CD4-positive, alpha-beta memory T cell (primary cell): ENCODE measurements at regions not wholly inside any gene's neighbourhood (a gene's known extent, or its start where the extent isn't known, plus 50 kb on each side); places are given as distances from the start of the nearest gene placed in this dataset.

Source experiments
- CTCF ChIA-PET: fragments of 350-600 bp; sonication (Branson Sonifier 250); formaldehyde crosslinking; loops from one replicate; lab custom pipeline; 2021; ENCODE audit warnings: inconsistent platforms; ENCODE audit not compliant: partially characterized antibody; lab: Charles Lee
- POLR2A ChIA-PET: fragments of 350-600 bp; sonication (Branson Sonifier 250); formaldehyde crosslinking; loops from one replicate; lab custom pipeline; 2021; ENCODE audit not compliant: partially characterized antibody; lab: Charles Lee
- DNase-seq, 5 donors: peaks; one replicate each; pipeline versions ENCODE4 v3.0.0 to v3.0.0-alpha.2; 2020 to 2022; ENCODE audit warnings: mixed read lengths in 1 of 5
- H3K27ac ChIP-seq: one replicate; pipeline ENCODE4 v1.7.0; 2013; ENCODE audit warnings: low read depth, low read length
- H3K27me3 ChIP-seq: 2 replicates; pipeline ENCODE4 v1.7.0; 2013; ENCODE audit warnings: mild to moderate bottlenecking, low read length, moderate library complexity; ENCODE audit not compliant: insufficient read depth
- H3K36me3 ChIP-seq: 2 replicates; pipeline ENCODE4 v1.7.0; 2013; ENCODE audit warnings: mild to moderate bottlenecking, low read length, moderate library complexity; ENCODE audit not compliant: insufficient read depth
- H3K4me1 ChIP-seq: 2 replicates; pipeline ENCODE4 v1.7.0; 2013; ENCODE audit warnings: mild to moderate bottlenecking, low read length, moderate library complexity; ENCODE audit not compliant: insufficient read depth
- H3K4me3 ChIP-seq, 2 donors: one replicate each; pipeline ENCODE4 v1.7.0; 2013; ENCODE audit warnings: low read length in 2 of 2, mild to moderate bottlenecking in 1 of 2
- H3K9me3 ChIP-seq, 2 donors: one replicate each; pipeline ENCODE4 v1.7.0; 2013; ENCODE audit warnings: low read length in 2 of 2, control low read depth in 1 of 2; ENCODE audit not compliant: control insufficient read depth in 1 of 2
- H3K27ac Mint-ChIP-seq, 7 donors: one replicate each; pipeline ENCODE4 v1.8.0; 2020 to 2021; ENCODE audit warnings: mixed read lengths in 7 of 7, mild to moderate bottlenecking in 6 of 7, inconsistent platforms in 3 of 7, moderate library complexity in 3 of 7
- H3K27me3 Mint-ChIP-seq, 2 donors: one replicate each; pipeline ENCODE4 v1.8.0; 2020 to 2021; ENCODE audit warnings: mixed read lengths in 2 of 2
- H3K36me3 Mint-ChIP-seq, 2 donors: one replicate each; pipeline ENCODE4 v1.8.0; 2020 to 2021; ENCODE audit warnings: mixed read lengths in 2 of 2, inconsistent platforms in 1 of 2, mild to moderate bottlenecking in 1 of 2
- H3K4me1 Mint-ChIP-seq, 4 donors: one replicate each; pipeline ENCODE4 v1.8.0; 2020 to 2021; ENCODE audit warnings: mixed read lengths in 4 of 4, mild to moderate bottlenecking in 1 of 4
- H3K4me3 Mint-ChIP-seq, 8 donors: one replicate each; pipeline ENCODE4 v1.8.0; 2020 to 2021; ENCODE audit warnings: mixed read lengths in 8 of 8, mild to moderate bottlenecking in 7 of 8, moderate library complexity in 6 of 8, inconsistent platforms in 3 of 8
- H3K9me3 Mint-ChIP-seq, 8 donors: one replicate each; pipeline ENCODE4 v1.8.0; 2020 to 2021; ENCODE audit warnings: mixed read lengths in 8 of 8, mild to moderate bottlenecking in 5 of 8, inconsistent platforms in 3 of 8, moderate library complexity in 1 of 8
- intact Hi-C: fragments of 100-400 bp; cut with micrococcal nuclease; formaldehyde crosslinking; loops from one replicate; pipeline ENCODE4 v1.15.1; 2023

- peaks cover 0 to 3% (median 0%) of the 10 kb centered on the region in 8 donors for H3K9me3 Mint-ChIP-seq
- ChIA-PET POLR2A (no interaction called here), CTCF (no interaction called here)
Observed at GRCh38 chr1:55381491-55381890, 166.3 kb upstream of the USP24 start.

GRCh38 chr1:55380355-55380970 is 165.3 kb upstream of the USP24 start:
- Mint-ChIP-seq H3K4me1 (peaks cover 0 to 13% (median 9%) of the 10 kb centered on the region in 4 donors), H3K9me3 (peaks cover 0 to 2% (median 0%) of the 10 kb centered on the region in 8 donors), H3K27ac (no peak overlapping the region), H3K27me3 (peaks cover 0 to 4% of the 10 kb centered on the region in 2 donors), H3K36me3 (no peaks in the 10 kb centered on the region), H3K4me3 (no peak overlapping the region)
- Histone ChIP-seq H3K4me3 (no peak overlapping the region), H3K27me3 (no peaks in the 10 kb centered on the region), H3K9me3 (no peaks in the 10 kb centered on the region), H3K4me1 (no peaks in the 10 kb centered on the region), H3K27ac (no peak overlapping the region), H3K36me3 (no peaks in the 10 kb centered on the region)
- intact Hi-C loops = no loop called here
- no peak for DNase-seq
- POLR2A ChIA-PET = no interaction called here
- CTCF ChIA-PET = interaction anchor here (0.8 to 1.0 kb wide), 2 partner anchors 20 to 436 kb away, joined by 3 read pairs; no protein-coding TSS in a partner anchor

More at GRCh38 chr1:55381491-55381890, 166.3 kb upstream of the USP24 start:
- no peak overlapping the region for H3K27ac ChIP-seq
- H3K4me3 Mint-ChIP-seq = no peak overlapping the region
- no peaks in the 10 kb centered on the region for H3K36me3 ChIP-seq
- H3K27me3 ChIP-seq = no peaks in the 10 kb centered on the region
- no peak for DNase-seq
- no peaks in the 10 kb centered on the region for H3K36me3 Mint-ChIP-seq
- H3K27ac Mint-ChIP-seq = no peak overlapping the region
- H3K9me3 ChIP-seq = no peaks in the 10 kb centered on the region
- H3K4me1 Mint-ChIP-seq = peaks cover 0 to 13% (median 10%) of the 10 kb centered on the region in 4 donors
- H3K4me3 ChIP-seq = no peak overlapping the region
- H3K4me1 ChIP-seq = no peaks in the 10 kb centered on the region
- intact Hi-C loops = no loop called here
- H3K27me3 Mint-ChIP-seq = peaks cover 0 to 4% of the 10 kb centered on the region in 2 donors

GRCh38 chr1:55378582-55378981 is 163.4 kb upstream of the USP24 start:
- ChIA-PET CTCF (no interaction called here), POLR2A (no interaction called here)
- Histone ChIP-seq H3K4me1 (no peaks in the 10 kb centered on the region), H3K9me3 (no peaks in the 10 kb centered on the region), H3K27ac (no peak overlapping the region), H3K36me3 (no peaks in the 10 kb centered on the region), H3K4me3 (no peak overlapping the region), H3K27me3 (no peaks in the 10 kb centered on the region)
- no peak for DNase-seq
- Mint-ChIP-seq H3K36me3 (no peaks in the 10 kb centered on the region), H3K4me3 (peak overlapping the region in 1 of 8 donors; percentile 32), H3K27me3 (peaks cover 0 to 4% of the 10 kb centered on the region in 2 donors), H3K4me1 (peaks cover 0 to 13% (median 5%) of the 10 kb centered on the region in 4 donors), H3K9me3 (peaks cover 0 to 2% (median 0%) of the 10 kb centered on the region in 8 donors), H3K27ac (no peak overlapping the region)
- intact Hi-C loops = no loop called here

- peaks cover 0 to 2% (median 0%) of the 10 kb centered on the region in 8 donors for H3K9me3 Mint-ChIP-seq
- no peaks in the 10 kb centered on the region for H3K27me3 ChIP-seq
- no peaks in the 10 kb centered on the region for H3K36me3 ChIP-seq
- POLR2A ChIA-PET = no interaction called here
- H3K9me3 ChIP-seq = no peaks in the 10 kb centered on the region
- intact Hi-C loops = no loop called here
- DNase-seq = no peak
- no peaks in the 10 kb centered on the region for H3K36me3 Mint-ChIP-seq
- H3K4me1 ChIP-seq = no peaks in the 10 kb centered on the region
- H3K4me3 Mint-ChIP-seq = no peak overlapping the region
- H3K27ac Mint-ChIP-seq = no peak overlapping the region
- H3K4me1 Mint-ChIP-seq = peaks cover 0 to 13% (median 5%) of the 10 kb centered on the region in 4 donors
- H3K27ac ChIP-seq = no peak overlapping the region
- H3K4me3 ChIP-seq = no peak overlapping the region
- CTCF ChIA-PET = interaction anchor here (1.2 to 1.4 kb wide), 4 partner anchors 10 to 88 kb away, joined by 4 to 6 read pairs (median 4); no protein-coding TSS in a partner anchor
- peaks cover 0 to 3% of the 10 kb centered on the region in 2 donors for H3K27me3 Mint-ChIP-seq
Observed at GRCh38 chr1:55376897-55377296, 161.7 kb upstream of the USP24 start.

GRCh38 chr1:55375617-55376258 is 160.6 kb upstream of the USP24 start:
- Histone ChIP-seq H3K27ac (no peak overlapping the region), H3K36me3 (no peaks in the 10 kb centered on the region), H3K9me3 (no peaks in the 10 kb centered on the region), H3K4me1 (no peaks in the 10 kb centered on the region), H3K27me3 (no peaks in the 10 kb centered on the region), H3K4me3 (no peak overlapping the region)
- intact Hi-C loops = no loop called here
- Mint-ChIP-seq H3K4me1 (peaks cover 0 to 13% (median 5%) of the 10 kb centered on the region in 4 donors), H3K36me3 (no peaks in the 10 kb centered on the region), H3K9me3 (peaks cover 0 to 2% (median 0%) of the 10 kb centered on the region in 8 donors), H3K4me3 (no peak overlapping the region), H3K27me3 (peaks cover 0 to 1% of the 10 kb centered on the region in 2 donors), H3K27ac (no peak overlapping the region)
- DNase-seq = peak in 4 of 5 donors; percentile 8 to 20 (median 12)
- POLR2A ChIA-PET = no interaction called here
- CTCF ChIA-PET = interaction anchor here (0.8 to 2.9 kb wide), 12 partner anchors 8 to 87 kb away, joined by 3 to 12 read pairs (median 4); no protein-coding TSS in a partner anchor

GRCh38 chr1:55374801-55375616 is 159.8 kb upstream of the USP24 start:
- ChIA-PET POLR2A (no interaction called here), CTCF (interaction anchor here (0.8 to 2.9 kb wide), 8 partner anchors 9 to 86 kb away, joined by 3 to 12 read pairs (median 4); no protein-coding TSS in a partner anchor)
- Mint-ChIP-seq H3K9me3 (peaks cover 0 to 2% (median 0%) of the 10 kb centered on the region in 8 donors), H3K27me3 (peaks cover 0 to 2% of the 10 kb centered on the region in 2 donors), H3K36me3 (no peaks in the 10 kb centered on the region), H3K27ac (no peak overlapping the region), H3K4me1 (peaks cover 0 to 13% (median 5%) of the 10 kb centered on the region in 4 donors), H3K4me3 (no peak overlapping the region)
- Histone ChIP-seq H3K27ac (no peak overlapping the region), H3K4me3 (no peak overlapping the region), H3K4me1 (no peaks in the 10 kb centered on the region), H3K9me3 (no peaks in the 10 kb centered on the region), H3K36me3 (no peaks in the 10 kb centered on the region), H3K27me3 (no peaks in the 10 kb centered on the region)
- intact Hi-C loops = no loop called here
- DNase-seq = no peak
